ENCODE measurements at regions not wholly inside any gene's neighbourhood (a gene's known extent, or its start where the extent isn't known, plus 50 kb on each side); places are given as distances from the start of the nearest gene placed in this dataset.

- no peak overlapping the region for H3K4me3 ChIP-seq
- H3K27ac Mint-ChIP-seq = no peak overlapping the region
- H3F3A ChIP-seq (ENCODE audit: low read depth) = no peaks in the 10 kb centered on the region
- DNase-seq (ENCODE audit: low spot score) = no peak
- no peak overlapping the region for H3K4me3 Mint-ChIP-seq
- no peaks in the 10 kb centered on the region for H3K9me3 Mint-ChIP-seq
- no peak overlapping the region for H3K27ac ChIP-seq
- TF ChIP-seq CTCF (IDR thresholded peaks at IDR 0.05) (no peak), EZH2 (IDR thresholded peaks at IDR 0.05) (no peak), EZH2phosphoT487 (IDR thresholded peaks at IDR 0.05) (no peak)
- H3K9me3 ChIP-seq (ENCODE audit: low read depth) = no peaks in the 10 kb centered on the region
- H3K9ac ChIP-seq = no peak overlapping the region
- no peaks in the 10 kb centered on the region for H3K4me1 ChIP-seq
- H3K36me3 ChIP-seq = no peaks in the 10 kb centered on the region
- no peaks in the 10 kb centered on the region for H3K36me3 Mint-ChIP-seq
- no peak overlapping the region for H2AFZ ChIP-seq (replicated peaks)
- H3K27me3 ChIP-seq = no peaks in the 10 kb centered on the region
- H3K27me3 Mint-ChIP-seq (ENCODE audit: insufficient read depth, low read depth) = peaks cover 4% of the 10 kb centered on the region
- H4K20me1 ChIP-seq (ENCODE audit: low read depth) = no peaks in the 10 kb centered on the region
- H3K4me1 Mint-ChIP-seq = peaks cover 4% of the 10 kb centered on the region
- no peak overlapping the region for H3K4me2 ChIP-seq
- no peaks in the 10 kb centered on the region for H3K79me2 ChIP-seq (ENCODE audit: low read depth)
These were observed 440.0 kb downstream of the ZNF516 start for GRCh38 chr18:76055025-76055424.

- no peak for DNase-seq (ENCODE audit: low spot score)
- Mint-ChIP-seq H3K27ac (no peak overlapping the region), H3K4me3 (no peak overlapping the region), H3K27me3 (ENCODE audit: insufficient read depth, low read depth) (peaks cover 4% of the 10 kb centered on the region), H3K4me1 (peaks cover 4% of the 10 kb centered on the region), H3K36me3 (no peaks in the 10 kb centered on the region), H3K9me3 (no peaks in the 10 kb centered on the region)
- H3K79me2 ChIP-seq (ENCODE audit: low read depth) = no peaks in the 10 kb centered on the region
- H3K9ac ChIP-seq = no peak overlapping the region
- no peaks in the 10 kb centered on the region for H3K36me3 ChIP-seq
- H3K4me2 ChIP-seq = no peak overlapping the region
- H3F3A ChIP-seq (ENCODE audit: low read depth) = no peaks in the 10 kb centered on the region
- no peaks in the 10 kb centered on the region for H3K27me3 ChIP-seq
- H2AFZ ChIP-seq (replicated peaks) = no peak overlapping the region
- H4K20me1 ChIP-seq (ENCODE audit: low read depth) = no peaks in the 10 kb centered on the region
- H3K9me3 ChIP-seq (ENCODE audit: low read depth) = no peaks in the 10 kb centered on the region
- H3K4me3 ChIP-seq = no peak overlapping the region
- H3K27ac ChIP-seq = no peak overlapping the region
- TF ChIP-seq EZH2phosphoT487 (IDR thresholded peaks at IDR 0.05) (no peak), EZH2 (IDR thresholded peaks at IDR 0.05) (no peak), CTCF (IDR thresholded peaks at IDR 0.05) (no peak)
- H3K4me1 ChIP-seq = no peaks in the 10 kb centered on the region
These were observed 440.9 kb downstream of the ZNF516 start for GRCh38 chr18:76054156-76054555.

GRCh38 chr18:76053551-76053950 is 441.5 kb downstream of the ZNF516 start:
- no peaks in the 10 kb centered on the region for H3K79me2 ChIP-seq (ENCODE audit: low read depth)
- no peaks in the 10 kb centered on the region for H4K20me1 ChIP-seq (ENCODE audit: low read depth)
- no peak overlapping the region for H3K4me3 ChIP-seq
- H3K4me2 ChIP-seq = no peak overlapping the region
- no peak overlapping the region for H3K27ac Mint-ChIP-seq
- no peak overlapping the region for H3K27ac ChIP-seq
- H3K4me1 ChIP-seq = no peaks in the 10 kb centered on the region
- no peaks in the 10 kb centered on the region for H3K36me3 ChIP-seq
- no peaks in the 10 kb centered on the region for H3K9me3 Mint-ChIP-seq
- no peak overlapping the region for H3K9ac ChIP-seq
- DNase-seq (ENCODE audit: low spot score) = no peak
- TF ChIP-seq CTCF (IDR thresholded peaks at IDR 0.05) (no peak), EZH2phosphoT487 (IDR thresholded peaks at IDR 0.05) (no peak), EZH2 (IDR thresholded peaks at IDR 0.05) (no peak)
- no peaks in the 10 kb centered on the region for H3K36me3 Mint-ChIP-seq
- H3K4me3 Mint-ChIP-seq = no peak overlapping the region
- no peaks in the 10 kb centered on the region for H3K9me3 ChIP-seq (ENCODE audit: low read depth)
- no peak overlapping the region for H2AFZ ChIP-seq (replicated peaks)
- H3K4me1 Mint-ChIP-seq = peaks cover 4% of the 10 kb centered on the region
- H3F3A ChIP-seq (ENCODE audit: low read depth) = no peaks in the 10 kb centered on the region
- no peaks in the 10 kb centered on the region for H3K27me3 ChIP-seq
- H3K27me3 Mint-ChIP-seq (ENCODE audit: insufficient read depth, low read depth) = peaks cover 4% of the 10 kb centered on the region

GRCh38 chr18:76052227-76052595 is 442.8 kb downstream of the ZNF516 start:
- Histone ChIP-seq H3K9ac (no peak overlapping the region), H3K27ac (no peak overlapping the region), H3F3A (ENCODE audit: low read depth) (no peaks in the 10 kb centered on the region), H3K36me3 (no peaks in the 10 kb centered on the region), H3K27me3 (no peaks in the 10 kb centered on the region), H3K4me2 (no peak overlapping the region), H3K4me1 (no peaks in the 10 kb centered on the region), H3K4me3 (no peak overlapping the region), H3K79me2 (ENCODE audit: low read depth) (no peaks in the 10 kb centered on the region), H3K9me3 (ENCODE audit: low read depth) (no peaks in the 10 kb centered on the region), H4K20me1 (ENCODE audit: low read depth) (no peaks in the 10 kb centered on the region), H2AFZ (replicated peaks) (no peak overlapping the region)
- DNase-seq (ENCODE audit: low spot score) = no peak
- Mint-ChIP-seq H3K4me3 (no peak overlapping the region), H3K36me3 (no peaks in the 10 kb centered on the region), H3K4me1 (peaks cover 4% of the 10 kb centered on the region), H3K9me3 (no peaks in the 10 kb centered on the region), H3K27ac (no peak overlapping the region), H3K27me3 (ENCODE audit: insufficient read depth, low read depth) (peaks cover 6% of the 10 kb centered on the region)
- TF ChIP-seq CTCF (IDR thresholded peaks at IDR 0.05) (no peak), EZH2phosphoT487 (IDR thresholded peaks at IDR 0.05) (no peak), EZH2 (IDR thresholded peaks at IDR 0.05) (no peak)
